GM12878 (cell line): ENCODE measurements at regions not wholly inside any gene's neighbourhood (a gene's known extent, or its start where the extent isn't known, plus 50 kb on each side); places are given as distances from the start of the nearest gene placed in this dataset.

ENCODE experiments used
- ATAC-seq: fragments of 200-7000 bp; cut with Tn5 transposase; 3 replicates; pipeline ENCODE4 v1.9.1; 2020; ENCODE audit warnings: mild to moderate bottlenecking, moderate library complexity
- BruUV-seq: library from RNA; stranded (reverse); fragments of 400-500 nt; replicated peaks from 2 replicates; lab custom pipeline; 2021; lab: Mats Ljungman, UMichigan
- CTCF ChIA-PET: fragments of 300-600 bp; sonication (Branson Sonifier 250); formaldehyde crosslinking; extraction: SDS; loops from one replicate; lab custom pipeline; 2021; ENCODE audit warnings: inconsistent platforms; lab: Yijun Ruan, JAX
- POLR2A ChIA-PET: fragments of 350-600 bp; formaldehyde crosslinking; extraction: SDS; loops from one replicate; lab custom pipeline; 2021; ENCODE audit warnings: inconsistent platforms; lab: Charles Lee
- RAD21 ChIA-PET: fragments of 300-600 bp; sonication (Branson Sonifier 250); formaldehyde crosslinking; loops from one replicate; lab custom pipeline; 2023; ENCODE audit warnings: antibody characterized with exemption; ENCODE audit not compliant: unreplicated experiment; lab: Charles Lee
- SMC1A ChIA-PET: fragments of 300-600 bp; sonication (Branson Sonifier 250); formaldehyde crosslinking; loops from one replicate; lab custom pipeline; 2023; ENCODE audit not compliant: unreplicated experiment, uncharacterized antibody; lab: Charles Lee
- DNase-seq: peaks from one replicate; pipeline ENCODE4 v3.0.0-alpha.2; 2011; ENCODE audit warnings: low read depth, low spot score
- FAIRE-seq: peaks from 3 replicates; lab custom pipeline; 2011; peaks lifted over from hg19 to GRCh38; lab: Jason Lieb, UNC
- H2AFZ ChIP-seq: 2 replicates; pipeline ENCODE4 v1.6.0; 2011; ENCODE audit warnings: low read depth, low read length, control low read depth; ENCODE audit not compliant: control insufficient read depth
- H3K27ac ChIP-seq: 2 replicates; pipeline ENCODE4 v1.5.1; 2011; ENCODE audit warnings: control low read depth; ENCODE audit not compliant: control insufficient read depth, insufficient read depth
- H3K27me3 ChIP-seq, 2 experiments: replicated peaks in 1 of 2; 2 replicates each; pipeline versions ENCODE4 v1.6.0 to v1.6.1; 2011; ENCODE audit warnings: low read length in 1 of 2; ENCODE audit not compliant: control insufficient read depth in 2 of 2, insufficient read depth in 2 of 2
- H3K36me3 ChIP-seq, 2 experiments: 2 replicates each; pipeline ENCODE4 v1.5.1; 2011; ENCODE audit warnings: low read length in 1 of 2; ENCODE audit not compliant: control insufficient read depth in 2 of 2, insufficient read depth in 2 of 2
- H3K4me1 ChIP-seq: 2 replicates; pipeline ENCODE4 v1.6.1; 2011; ENCODE audit warnings: mild to moderate bottlenecking, low read length, moderate library complexity, mixed read lengths; ENCODE audit not compliant: control insufficient read depth, insufficient read depth
- H3K4me2 ChIP-seq: 2 replicates; pipeline ENCODE4 v1.6.0; 2011; ENCODE audit warnings: control low read depth; ENCODE audit not compliant: control insufficient read depth, insufficient read depth
- H3K4me3 ChIP-seq: fragments of 200-600 bp; sonication (generic); 2 replicates; pipeline ENCODE4 v1.5.1; 2016
- H3K79me2 ChIP-seq: 2 replicates; pipeline ENCODE4 v1.6.0; 2011; ENCODE audit warnings: low read length; ENCODE audit not compliant: control insufficient read depth, insufficient read depth
- H3K9ac ChIP-seq: 2 replicates; pipeline ENCODE4 v1.8.0; 2011; ENCODE audit warnings: low read length, control low read depth, mixed read lengths; ENCODE audit not compliant: control insufficient read depth, insufficient read depth
- H3K9me3 ChIP-seq: replicated peaks from 3 replicates; pipeline ENCODE4 v1.5.1; 2011; ENCODE audit warnings: mild to moderate bottlenecking, low read length; ENCODE audit not compliant: control insufficient read depth, insufficient read depth
- H4K20me1 ChIP-seq: 2 replicates; pipeline ENCODE4 v1.6.0; 2011; ENCODE audit not compliant: control insufficient read depth, insufficient read depth
- CREM ChIP-seq: IDR thresholded peaks from 2 replicates; pipeline ENCODE4 v1.6.1; 2014; ENCODE audit warnings: antibody characterized with exemption, low read depth
- EED ChIP-seq: sonication (generic); IDR thresholded peaks from 2 replicates; pipeline ENCODE4 v1.6.1; 2016; ENCODE audit warnings: antibody characterized with exemption, low read depth
- ETV6 ChIP-seq, 2 experiments: fragments of 450-650 bp in 1 of 2; IDR thresholded peaks in 1 of 2; conservative IDR thresholded peaks in 1 of 2; 2 replicates each; pipeline ENCODE4 v1.6.1; 2014; ENCODE audit warnings: antibody characterized with exemption in 1 of 2, borderline replicate concordance in 1 of 2, low read depth in 1 of 2, mild to moderate bottlenecking in 1 of 2, moderate library complexity in 1 of 2
- FOS ChIP-seq: IDR thresholded peaks from 3 replicates; pipeline ENCODE4 v1.6.1; 2011; ENCODE audit warnings: borderline replicate concordance; ENCODE audit not compliant: insufficient read length; ENCODE audit errors: extremely low read depth
- IKZF2 ChIP-seq, 2 experiments: fragments of 450-650 bp; IDR thresholded peaks; 2 replicates each; pipeline ENCODE4 v1.6.1; 2017; ENCODE audit warnings: mild to moderate bottlenecking in 2 of 2, moderate library complexity in 2 of 2
- KDM1A ChIP-seq: fragments of 200-600 bp; sonication (generic); IDR thresholded peaks from 2 replicates; pipeline ENCODE4 v1.6.1; 2016; ENCODE audit warnings: borderline replicate concordance
- NFIC ChIP-seq: IDR thresholded peaks from 2 replicates; pipeline ENCODE4 v1.6.1; 2012; ENCODE audit warnings: low read depth, mild to moderate bottlenecking, inconsistent platforms, low read length, moderate library complexity
- RAD51 ChIP-seq: fragments of 450-650 bp; IDR thresholded peaks from 2 replicates; pipeline ENCODE4 v1.6.1; 2016; ENCODE audit warnings: moderate library complexity, mild to moderate bottlenecking, inconsistent platforms
- SMARCA5 ChIP-seq: fragments of 450-650 bp; IDR thresholded peaks from 2 replicates; pipeline ENCODE4 v1.6.1; 2017; ENCODE audit warnings: mild to moderate bottlenecking
- TCF3 ChIP-seq: IDR thresholded peaks from 2 replicates; pipeline ENCODE4 v1.6.1; 2012; ENCODE audit warnings: low read depth, mild to moderate bottlenecking, low read length, borderline replicate concordance; ENCODE audit not compliant: insufficient read depth
- YY1 ChIP-seq: IDR thresholded peaks from 2 replicates; pipeline ENCODE4 v1.6.1; 2011; ENCODE audit warnings: low read depth, mild to moderate bottlenecking, low read length
- ZNF274 ChIP-seq: IDR thresholded peaks from one replicate; pipeline ENCODE4 v1.8.0; 2011; ENCODE audit not compliant: insufficient read length, insufficient read depth
- WGBS: methylation state at CpG from one replicate; pipeline ENCODE4 v1.1.6; 2016; ENCODE audit warnings: low lambda C conversion rate; ENCODE audit not compliant: insufficient replicate concordance, insufficient coverage; ENCODE audit errors: missing lambda C conversion rate; 5-methylcytosine and 5-hydroxymethylcytosine counted together
- in situ Hi-C: fragments of 300-500 bp; cut with MboI; formaldehyde crosslinking; loops from 9 replicates; pipeline ENCODE4 v1.14.3; 2018; ENCODE audit warnings: mixed read lengths
- intact Hi-C: fragments of 100-400 bp; cut with micrococcal nuclease; formaldehyde crosslinking; loops from one replicate; pipeline ENCODE4 v1.14.2; 2022; ENCODE audit not compliant: unreplicated experiment
- TF ChIP-seq, protein P1 (sequence below): IDR thresholded peaks from 2 replicates; pipeline ENCODE4 v1.6.1; 2012; ENCODE audit warnings: mild to moderate bottlenecking, low read depth, low read length
- TF ChIP-seq, protein P2 (sequence below): fragments of 450-650 bp; conservative IDR thresholded peaks from 2 replicates; pipeline ENCODE4 v1.6.1; 2017; ENCODE audit warnings: mild to moderate bottlenecking, moderate library complexity
- TF ChIP-seq, protein P3 (sequence below): fragments of 450-650 bp; formaldehyde crosslinking; IDR thresholded peaks from 2 replicates; pipeline ENCODE4 v1.4.0; 2020; ENCODE audit warnings: mild to moderate bottlenecking, moderate library complexity
- TF ChIP-seq, protein P4 (sequence below): IDR thresholded peaks from 2 replicates; pipeline ENCODE4 v1.6.1; 2012; ENCODE audit warnings: low read depth, low read length, improper control_type of control experiment

DNA sequence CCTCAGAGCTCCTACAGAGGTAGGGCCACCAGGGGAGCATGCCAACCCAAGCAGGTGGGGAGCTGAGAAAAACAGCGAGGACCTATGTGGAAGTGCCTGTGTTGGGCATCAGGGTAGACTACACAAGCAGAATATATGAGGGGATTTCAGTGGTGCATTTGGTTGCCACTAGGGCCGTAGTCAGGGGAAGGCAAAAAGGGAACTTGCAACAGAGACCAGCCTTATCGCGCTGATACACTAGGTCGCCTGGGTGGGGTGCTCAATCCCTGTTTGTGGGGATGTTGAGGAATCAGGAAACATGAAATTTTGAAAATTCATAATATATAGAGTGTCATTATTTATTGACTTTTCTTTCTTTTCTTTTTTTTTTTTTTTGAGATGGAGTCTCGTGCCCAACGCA lies 370.9 kb upstream of the PRR16 start:
- Histone ChIP-seq H2AFZ (no peak overlapping the region), H3K4me1 (no peaks in the 10 kb centered on the region), H3K79me2 (no peaks in the 10 kb centered on the region), H4K20me1 (no peaks in the 10 kb centered on the region), H3K9me3 (no peaks in the 10 kb centered on the region), H3K27me3 (no peaks in the 10 kb centered on the region), H3K27ac (no peak overlapping the region), H3K4me2 (no peak overlapping the region), H3K4me3 (no peak overlapping the region), H3K9ac (no peak overlapping the region), H3K36me3 (no peaks in the 10 kb centered on the region)
- intact Hi-C loops = no loop called here
- no TSS peak for BruUV-seq
- FAIRE-seq = no peak
- ATAC-seq = peak; percentile 58
- in situ Hi-C loops = no loop called here
- no peak for DNase-seq
- SMC1A ChIA-PET = no interaction called here
- CTCF ChIA-PET = no interaction called here
- RAD21 ChIA-PET = no interaction called here
- WGBS = 15% methylated on average over 5 of the region's 7 CpGs
- POLR2A ChIA-PET = interaction anchor here (0.7 kb wide), 1 partner anchor 364 kb away, joined by 3 read pairs; no protein-coding TSS in a partner anchor
- TF ChIP-seq CREM = no peak
- TF ChIP-seq KDM1A = no peak
- no peak for TF ChIP-seq IKZF2 (IDR thresholded peaks at IDR 0.05)
- no peak for TF ChIP-seq TCF3
- TF ChIP-seq YY1 = no peak
- TF ChIP-seq, protein P1, sequence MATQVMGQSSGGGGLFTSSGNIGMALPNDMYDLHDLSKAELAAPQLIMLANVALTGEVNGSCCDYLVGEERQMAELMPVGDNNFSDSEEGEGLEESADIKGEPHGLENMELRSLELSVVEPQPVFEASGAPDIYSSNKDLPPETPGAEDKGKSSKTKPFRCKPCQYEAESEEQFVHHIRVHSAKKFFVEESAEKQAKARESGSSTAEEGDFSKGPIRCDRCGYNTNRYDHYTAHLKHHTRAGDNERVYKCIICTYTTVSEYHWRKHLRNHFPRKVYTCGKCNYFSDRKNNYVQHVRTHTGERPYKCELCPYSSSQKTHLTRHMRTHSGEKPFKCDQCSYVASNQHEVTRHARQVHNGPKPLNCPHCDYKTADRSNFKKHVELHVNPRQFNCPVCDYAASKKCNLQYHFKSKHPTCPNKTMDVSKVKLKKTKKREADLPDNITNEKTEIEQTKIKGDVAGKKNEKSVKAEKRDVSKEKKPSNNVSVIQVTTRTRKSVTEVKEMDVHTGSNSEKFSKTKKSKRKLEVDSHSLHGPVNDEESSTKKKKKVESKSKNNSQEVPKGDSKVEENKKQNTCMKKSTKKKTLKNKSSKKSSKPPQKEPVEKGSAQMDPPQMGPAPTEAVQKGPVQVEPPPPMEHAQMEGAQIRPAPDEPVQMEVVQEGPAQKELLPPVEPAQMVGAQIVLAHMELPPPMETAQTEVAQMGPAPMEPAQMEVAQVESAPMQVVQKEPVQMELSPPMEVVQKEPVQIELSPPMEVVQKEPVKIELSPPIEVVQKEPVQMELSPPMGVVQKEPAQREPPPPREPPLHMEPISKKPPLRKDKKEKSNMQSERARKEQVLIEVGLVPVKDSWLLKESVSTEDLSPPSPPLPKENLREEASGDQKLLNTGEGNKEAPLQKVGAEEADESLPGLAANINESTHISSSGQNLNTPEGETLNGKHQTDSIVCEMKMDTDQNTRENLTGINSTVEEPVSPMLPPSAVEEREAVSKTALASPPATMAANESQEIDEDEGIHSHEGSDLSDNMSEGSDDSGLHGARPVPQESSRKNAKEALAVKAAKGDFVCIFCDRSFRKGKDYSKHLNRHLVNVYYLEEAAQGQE = no peak
- TF ChIP-seq, protein P2, sequence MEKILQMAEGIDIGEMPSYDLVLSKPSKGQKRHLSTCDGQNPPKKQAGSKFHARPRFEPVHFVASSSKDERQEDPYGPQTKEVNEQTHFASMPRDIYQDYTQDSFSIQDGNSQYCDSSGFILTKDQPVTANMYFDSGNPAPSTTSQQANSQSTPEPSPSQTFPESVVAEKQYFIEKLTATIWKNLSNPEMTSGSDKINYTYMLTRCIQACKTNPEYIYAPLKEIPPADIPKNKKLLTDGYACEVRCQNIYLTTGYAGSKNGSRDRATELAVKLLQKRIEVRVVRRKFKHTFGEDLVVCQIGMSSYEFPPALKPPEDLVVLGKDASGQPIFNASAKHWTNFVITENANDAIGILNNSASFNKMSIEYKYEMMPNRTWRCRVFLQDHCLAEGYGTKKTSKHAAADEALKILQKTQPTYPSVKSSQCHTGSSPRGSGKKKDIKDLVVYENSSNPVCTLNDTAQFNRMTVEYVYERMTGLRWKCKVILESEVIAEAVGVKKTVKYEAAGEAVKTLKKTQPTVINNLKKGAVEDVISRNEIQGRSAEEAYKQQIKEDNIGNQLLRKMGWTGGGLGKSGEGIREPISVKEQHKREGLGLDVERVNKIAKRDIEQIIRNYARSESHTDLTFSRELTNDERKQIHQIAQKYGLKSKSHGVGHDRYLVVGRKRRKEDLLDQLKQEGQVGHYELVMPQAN = no peak
- TF ChIP-seq EED = no peak
- no peak for TF ChIP-seq ETV6 (conservative IDR thresholded peaks at IDR 0.05 in 1 of 2, IDR thresholded peaks at IDR 0.05 in 1 of 2; ENCODE audit: borderline replicate concordance in 1 of 2, low read depth in 1 of 2)
- TF ChIP-seq FOS = no peak
- TF ChIP-seq RAD51 = no peak
- no peak for TF ChIP-seq ZNF274
- TF ChIP-seq SMARCA5 = no peak
- no peak for TF ChIP-seq NFIC
- TF ChIP-seq, protein P3, sequence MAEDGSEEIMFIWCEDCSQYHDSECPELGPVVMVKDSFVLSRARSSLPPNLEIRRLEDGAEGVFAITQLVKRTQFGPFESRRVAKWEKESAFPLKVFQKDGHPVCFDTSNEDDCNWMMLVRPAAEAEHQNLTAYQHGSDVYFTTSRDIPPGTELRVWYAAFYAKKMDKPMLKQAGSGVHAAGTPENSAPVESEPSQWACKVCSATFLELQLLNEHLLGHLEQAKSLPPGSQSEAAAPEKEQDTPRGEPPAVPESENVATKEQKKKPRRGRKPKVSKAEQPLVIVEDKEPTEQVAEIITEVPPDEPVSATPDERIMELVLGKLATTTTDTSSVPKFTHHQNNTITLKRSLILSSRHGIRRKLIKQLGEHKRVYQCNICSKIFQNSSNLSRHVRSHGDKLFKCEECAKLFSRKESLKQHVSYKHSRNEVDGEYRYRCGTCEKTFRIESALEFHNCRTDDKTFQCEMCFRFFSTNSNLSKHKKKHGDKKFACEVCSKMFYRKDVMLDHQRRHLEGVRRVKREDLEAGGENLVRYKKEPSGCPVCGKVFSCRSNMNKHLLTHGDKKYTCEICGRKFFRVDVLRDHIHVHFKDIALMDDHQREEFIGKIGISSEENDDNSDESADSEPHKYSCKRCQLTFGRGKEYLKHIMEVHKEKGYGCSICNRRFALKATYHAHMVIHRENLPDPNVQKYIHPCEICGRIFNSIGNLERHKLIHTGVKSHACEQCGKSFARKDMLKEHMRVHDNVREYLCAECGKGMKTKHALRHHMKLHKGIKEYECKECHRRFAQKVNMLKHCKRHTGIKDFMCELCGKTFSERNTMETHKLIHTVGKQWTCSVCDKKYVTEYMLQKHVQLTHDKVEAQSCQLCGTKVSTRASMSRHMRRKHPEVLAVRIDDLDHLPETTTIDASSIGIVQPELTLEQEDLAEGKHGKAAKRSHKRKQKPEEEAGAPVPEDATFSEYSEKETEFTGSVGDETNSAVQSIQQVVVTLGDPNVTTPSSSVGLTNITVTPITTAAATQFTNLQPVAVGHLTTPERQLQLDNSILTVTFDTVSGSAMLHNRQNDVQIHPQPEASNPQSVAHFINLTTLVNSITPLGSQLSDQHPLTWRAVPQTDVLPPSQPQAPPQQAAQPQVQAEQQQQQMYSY (CRISPR knock-in tag) = no peak
- TF ChIP-seq, protein P4, sequence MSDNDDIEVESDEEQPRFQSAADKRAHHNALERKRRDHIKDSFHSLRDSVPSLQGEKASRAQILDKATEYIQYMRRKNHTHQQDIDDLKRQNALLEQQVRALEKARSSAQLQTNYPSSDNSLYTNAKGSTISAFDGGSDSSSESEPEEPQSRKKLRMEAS = no peak
